GM18499 (cell line): ENCODE measurements at regions not wholly inside any gene's neighbourhood (a gene's known extent, or its start where the extent isn't known, plus 50 kb on each side); places are given as distances from the start of the nearest gene placed in this dataset.
"Not testable (repeated sequence)": the region's sequence is repeated elsewhere in the genome, so short reads cannot be mapped to it uniquely, and the experiment has no call there.

Experiments used
- ATAC-seq: cut with Tn5 transposase; IDR thresholded peaks from one replicate; pipeline ENCODE4 v1.9.1; 2021; ENCODE audit warnings: moderate number of reproducible peaks; ENCODE audit not compliant: insufficient read depth, unreplicated experiment

- ATAC-seq, result no peak
Measured at GRCh38 chr16:52386694-52387093, 160.2 kb downstream of the TOX3 start.

GRCh38 chr16:52384378-52384777 is 162.6 kb downstream of the TOX3 start:
- ATAC-seq, result no peak

- ATAC-seq, result no peak
Measured at GRCh38 chr16:52383640-52384292, 163.2 kb downstream of the TOX3 start.

- no peak for ATAC-seq
Measured at GRCh38 chr16:52383119-52383518, 163.8 kb downstream of the TOX3 start.

- no peak for ATAC-seq
Measured at GRCh38 chr16:52379551-52379950, 167.4 kb downstream of the TOX3 start.

GRCh38 chr16:52376676-52377280 is 170.2 kb downstream of the TOX3 start:
- no peak for ATAC-seq

GRCh38 chr16:52372313-52372712 is 174.6 kb downstream of the TOX3 start:
- no peak for ATAC-seq

GRCh38 chr16:52368859-52369258 is 178.1 kb downstream of the TOX3 start:
- no peak for ATAC-seq

GRCh38 chr16:52367821-52368220 is 179.1 kb downstream of the TOX3 start:
- ATAC-seq, result no peak

- no peak for ATAC-seq
Measured at GRCh38 chr16:52366983-52367382, 180.0 kb downstream of the TOX3 start.

GRCh38 chr16:52364500-52364899 is 182.4 kb downstream of the TOX3 start:
- no peak for ATAC-seq

GRCh38 chr16:52363082-52363481 is 183.9 kb downstream of the TOX3 start:
- no peak for ATAC-seq

- no peak for ATAC-seq
Measured at GRCh38 chr16:52357711-52358110, 189.2 kb downstream of the TOX3 start.

- ATAC-seq, result no peak
Measured at GRCh38 chr16:52353249-52353648, 193.7 kb downstream of the TOX3 start.

GRCh38 chr16:52351451-52351850 is 195.5 kb downstream of the TOX3 start:
- ATAC-seq, result no peak

GRCh38 chr16:52350031-52350642 is 196.8 kb downstream of the TOX3 start:
- no peak for ATAC-seq

GRCh38 chr16:52346709-52347108 is 200.2 kb downstream of the TOX3 start:
- no peak for ATAC-seq

GRCh38 chr16:52333673-52334072 is 213.3 kb downstream of the TOX3 start:
- not testable (repeated sequence) for ATAC-seq

- no peak for ATAC-seq
Measured at GRCh38 chr16:52320930-52321439, 226.0 kb downstream of the TOX3 start.

- ATAC-seq, result no peak
Measured at GRCh38 chr16:52318302-52319009, 228.5 kb downstream of the TOX3 start.

- ATAC-seq, result no peak
Measured at GRCh38 chr16:52316241-52316640, 230.7 kb downstream of the TOX3 start.
